HepG2 (cell line): ENCODE measurements at regions not wholly inside any gene's neighbourhood (a gene's known extent, or its start where the extent isn't known, plus 50 kb on each side); places are given as distances from the start of the nearest gene placed in this dataset.

ENCODE experiments used
- BCL6 ChIP-seq: IDR thresholded peaks from 2 replicates; pipeline ENCODE4 v1.6.1; 2016; ENCODE audit warnings: missing genetic modification reagents, missing compliant biosample characterization
- CHCHD3 ChIP-seq: sonication (generic); formaldehyde crosslinking; IDR thresholded peaks from 2 replicates; pipeline ENCODE4 v1.8.0; 2022; ENCODE audit warnings: mild to moderate bottlenecking, missing genetic modification reagents, moderate library complexity
- HOXA3 ChIP-seq: sonication (generic); formaldehyde crosslinking; IDR thresholded peaks from 2 replicates; pipeline ENCODE4 v1.5.0; 2020; ENCODE audit warnings: missing genetic modification reagents
- MYC ChIP-seq: sonication (generic); formaldehyde crosslinking; IDR thresholded peaks from 2 replicates; pipeline ENCODE4 v1.9.0; 2021; ENCODE audit warnings: missing genetic modification reagents, borderline replicate concordance
- TAF1 ChIP-seq: sonication (generic); formaldehyde crosslinking; IDR thresholded peaks from 2 replicates; pipeline ENCODE4 v1.4.0; 2020; ENCODE audit warnings: missing genetic modification reagents
- TF ChIP-seq, protein P1 (sequence below): sonication (generic); formaldehyde crosslinking; IDR thresholded peaks from 2 replicates; pipeline ENCODE4 v1.8.0; 2022; ENCODE audit warnings: mild to moderate bottlenecking, missing genetic modification reagents; ENCODE audit not compliant: insufficient replicate concordance
- TF ChIP-seq, protein P2 (sequence below): sonication (generic); formaldehyde crosslinking; IDR thresholded peaks from 2 replicates; pipeline ENCODE4 v1.4.0; 2020; ENCODE audit warnings: missing genetic modification reagents
- TF ChIP-seq, protein P3 (sequence below), 2 experiments: fragments of 450-650 bp in 1 of 2; sonication (generic) in 1 of 2; formaldehyde crosslinking; IDR thresholded peaks; 2 replicates each; pipeline versions ENCODE4 v1.5.0 to v1.8.0; 2020 to 2022; ENCODE audit warnings: mild to moderate bottlenecking in 1 of 2, missing genetic modification reagents in 1 of 2

DNA sequence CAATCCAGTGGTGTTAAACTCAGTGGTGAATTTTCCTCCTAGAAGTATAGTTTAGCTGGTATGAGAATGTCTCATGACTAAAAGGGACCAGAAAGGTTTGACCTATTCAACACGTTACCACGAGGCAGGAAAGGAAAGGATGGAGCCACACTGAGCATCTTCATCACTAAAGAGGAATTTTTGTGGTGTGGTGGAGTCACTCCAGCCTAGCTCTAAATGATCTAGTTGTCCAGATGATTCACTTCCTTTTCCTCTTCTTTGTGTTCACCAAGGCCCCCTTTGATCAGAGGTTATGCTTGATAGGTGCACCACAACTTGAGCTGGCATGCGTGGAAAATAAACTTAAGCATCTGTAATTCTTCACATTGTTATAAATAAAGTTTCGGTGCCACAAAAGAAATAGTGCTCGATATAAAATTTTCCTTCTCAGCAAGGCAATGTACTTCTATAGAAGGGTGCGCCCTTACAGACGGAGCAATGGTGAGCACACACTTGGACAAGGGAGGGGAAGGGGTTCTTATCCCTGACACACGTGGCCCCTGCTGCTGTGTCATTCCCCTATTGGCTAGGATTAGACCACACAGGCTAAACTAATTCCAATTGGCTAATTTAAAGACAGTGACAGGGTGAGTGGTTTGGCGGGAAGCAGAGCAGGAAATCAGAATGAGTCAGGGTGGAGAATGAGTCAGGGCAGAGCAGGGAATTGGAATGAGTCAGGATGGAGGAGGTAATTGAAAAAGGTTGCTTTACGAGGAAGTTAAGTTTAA lies 254.6 kb downstream of the HS3ST3A1 start:
- TF ChIP-seq MYC (no peak), CHCHD3 (CRISPR knock-in tag) (no peak), HOXA3 (CRISPR knock-in tag) (no peak), TAF1 (CRISPR knock-in tag) (no peak), BCL6 (CRISPR knock-in tag) (no peak)
- TF ChIP-seq, protein P1, sequence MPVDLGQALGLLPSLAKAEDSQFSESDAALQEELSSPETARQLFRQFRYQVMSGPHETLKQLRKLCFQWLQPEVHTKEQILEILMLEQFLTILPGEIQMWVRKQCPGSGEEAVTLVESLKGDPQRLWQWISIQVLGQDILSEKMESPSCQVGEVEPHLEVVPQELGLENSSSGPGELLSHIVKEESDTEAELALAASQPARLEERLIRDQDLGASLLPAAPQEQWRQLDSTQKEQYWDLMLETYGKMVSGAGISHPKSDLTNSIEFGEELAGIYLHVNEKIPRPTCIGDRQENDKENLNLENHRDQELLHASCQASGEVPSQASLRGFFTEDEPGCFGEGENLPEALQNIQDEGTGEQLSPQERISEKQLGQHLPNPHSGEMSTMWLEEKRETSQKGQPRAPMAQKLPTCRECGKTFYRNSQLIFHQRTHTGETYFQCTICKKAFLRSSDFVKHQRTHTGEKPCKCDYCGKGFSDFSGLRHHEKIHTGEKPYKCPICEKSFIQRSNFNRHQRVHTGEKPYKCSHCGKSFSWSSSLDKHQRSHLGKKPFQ, result no peak
- TF ChIP-seq, protein P2, sequence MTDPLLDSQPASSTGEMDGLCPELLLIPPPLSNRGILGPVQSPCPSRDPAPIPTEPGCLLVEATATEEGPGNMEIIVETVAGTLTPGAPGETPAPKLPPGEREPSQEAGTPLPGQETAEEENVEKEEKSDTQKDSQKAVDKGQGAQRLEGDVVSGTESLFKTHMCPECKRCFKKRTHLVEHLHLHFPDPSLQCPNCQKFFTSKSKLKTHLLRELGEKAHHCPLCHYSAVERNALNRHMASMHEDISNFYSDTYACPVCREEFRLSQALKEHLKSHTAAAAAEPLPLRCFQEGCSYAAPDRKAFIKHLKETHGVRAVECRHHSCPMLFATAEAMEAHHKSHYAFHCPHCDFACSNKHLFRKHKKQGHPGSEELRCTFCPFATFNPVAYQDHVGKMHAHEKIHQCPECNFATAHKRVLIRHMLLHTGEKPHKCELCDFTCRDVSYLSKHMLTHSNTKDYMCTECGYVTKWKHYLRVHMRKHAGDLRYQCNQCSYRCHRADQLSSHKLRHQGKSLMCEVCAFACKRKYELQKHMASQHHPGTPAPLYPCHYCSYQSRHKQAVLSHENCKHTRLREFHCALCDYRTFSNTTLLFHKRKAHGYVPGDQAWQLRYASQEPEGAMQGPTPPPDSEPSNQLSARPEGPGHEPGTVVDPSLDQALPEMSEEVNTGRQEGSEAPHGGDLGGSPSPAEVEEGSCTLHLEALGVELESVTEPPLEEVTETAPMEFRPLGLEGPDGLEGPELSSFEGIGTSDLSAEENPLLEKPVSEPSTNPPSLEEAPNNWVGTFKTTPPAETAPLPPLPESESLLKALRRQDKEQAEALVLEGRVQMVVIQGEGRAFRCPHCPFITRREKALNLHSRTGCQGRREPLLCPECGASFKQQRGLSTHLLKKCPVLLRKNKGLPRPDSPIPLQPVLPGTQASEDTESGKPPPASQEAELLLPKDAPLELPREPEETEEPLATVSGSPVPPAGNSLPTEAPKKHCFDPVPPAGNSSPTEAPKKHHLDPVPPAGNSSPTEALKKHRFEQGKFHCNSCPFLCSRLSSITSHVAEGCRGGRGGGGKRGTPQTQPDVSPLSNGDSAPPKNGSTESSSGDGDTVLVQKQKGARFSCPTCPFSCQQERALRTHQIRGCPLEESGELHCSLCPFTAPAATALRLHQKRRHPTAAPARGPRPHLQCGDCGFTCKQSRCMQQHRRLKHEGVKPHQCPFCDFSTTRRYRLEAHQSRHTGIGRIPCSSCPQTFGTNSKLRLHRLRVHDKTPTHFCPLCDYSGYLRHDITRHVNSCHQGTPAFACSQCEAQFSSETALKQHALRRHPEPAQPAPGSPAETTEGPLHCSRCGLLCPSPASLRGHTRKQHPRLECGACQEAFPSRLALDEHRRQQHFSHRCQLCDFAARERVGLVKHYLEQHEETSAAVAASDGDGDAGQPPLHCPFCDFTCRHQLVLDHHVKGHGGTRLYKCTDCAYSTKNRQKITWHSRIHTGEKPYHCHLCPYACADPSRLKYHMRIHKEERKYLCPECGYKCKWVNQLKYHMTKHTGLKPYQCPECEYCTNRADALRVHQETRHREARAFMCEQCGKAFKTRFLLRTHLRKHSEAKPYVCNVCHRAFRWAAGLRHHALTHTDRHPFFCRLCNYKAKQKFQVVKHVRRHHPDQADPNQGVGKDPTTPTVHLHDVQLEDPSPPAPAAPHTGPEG (CRISPR knock-in tag), result no peak
- TF ChIP-seq, protein P3, sequence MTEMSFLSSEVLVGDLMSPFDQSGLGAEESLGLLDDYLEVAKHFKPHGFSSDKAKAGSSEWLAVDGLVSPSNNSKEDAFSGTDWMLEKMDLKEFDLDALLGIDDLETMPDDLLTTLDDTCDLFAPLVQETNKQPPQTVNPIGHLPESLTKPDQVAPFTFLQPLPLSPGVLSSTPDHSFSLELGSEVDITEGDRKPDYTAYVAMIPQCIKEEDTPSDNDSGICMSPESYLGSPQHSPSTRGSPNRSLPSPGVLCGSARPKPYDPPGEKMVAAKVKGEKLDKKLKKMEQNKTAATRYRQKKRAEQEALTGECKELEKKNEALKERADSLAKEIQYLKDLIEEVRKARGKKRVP (CRISPR knock-in tag; IDR thresholded peaks at IDR 0.05), result no peak
